Ectodermal cell (in vitro differentiated cells): ENCODE measurements at regions not wholly inside any gene's neighbourhood (a gene's known extent, or its start where the extent isn't known, plus 50 kb on each side); places are given as distances from the start of the nearest gene placed in this dataset.

ENCODE experiments used
- H3K27ac ChIP-seq: 2 replicates; pipeline ENCODE4 v1.7.0; 2013; ENCODE audit warnings: mild to moderate bottlenecking, low read depth, low read length; ENCODE audit not compliant: insufficient read depth, poor library complexity, severe bottlenecking
- H3K27me3 ChIP-seq: 2 replicates; pipeline ENCODE4 v1.7.0; 2013; ENCODE audit warnings: mild to moderate bottlenecking, low read length; ENCODE audit not compliant: insufficient read depth, control insufficient read depth, poor library complexity, severe bottlenecking
- H3K36me3 ChIP-seq: one replicate; pipeline ENCODE4 v1.7.0; 2013; ENCODE audit warnings: low read length; ENCODE audit not compliant: control insufficient read depth, insufficient read depth
- H3K4me1 ChIP-seq: one replicate; pipeline ENCODE4 v1.7.0; 2013; ENCODE audit warnings: low read length; ENCODE audit not compliant: control insufficient read depth, insufficient read depth
- H3K4me3 ChIP-seq: 2 replicates; pipeline ENCODE4 v1.7.0; 2013; ENCODE audit warnings: low read depth, low read length, control low read depth; ENCODE audit not compliant: insufficient read depth
- H3K9me3 ChIP-seq: 2 replicates; pipeline ENCODE4 v1.7.0; 2013; ENCODE audit warnings: mild to moderate bottlenecking, low read length, moderate library complexity; ENCODE audit not compliant: control insufficient read depth
- WGBS, 2 experiments: methylation state at CpG; one replicate each; pipeline ENCODE4 v1.1.7; 2013; ENCODE audit warnings: missing lambda C conversion rate in 2 of 2; 5-methylcytosine and 5-hydroxymethylcytosine counted together

DNA sequence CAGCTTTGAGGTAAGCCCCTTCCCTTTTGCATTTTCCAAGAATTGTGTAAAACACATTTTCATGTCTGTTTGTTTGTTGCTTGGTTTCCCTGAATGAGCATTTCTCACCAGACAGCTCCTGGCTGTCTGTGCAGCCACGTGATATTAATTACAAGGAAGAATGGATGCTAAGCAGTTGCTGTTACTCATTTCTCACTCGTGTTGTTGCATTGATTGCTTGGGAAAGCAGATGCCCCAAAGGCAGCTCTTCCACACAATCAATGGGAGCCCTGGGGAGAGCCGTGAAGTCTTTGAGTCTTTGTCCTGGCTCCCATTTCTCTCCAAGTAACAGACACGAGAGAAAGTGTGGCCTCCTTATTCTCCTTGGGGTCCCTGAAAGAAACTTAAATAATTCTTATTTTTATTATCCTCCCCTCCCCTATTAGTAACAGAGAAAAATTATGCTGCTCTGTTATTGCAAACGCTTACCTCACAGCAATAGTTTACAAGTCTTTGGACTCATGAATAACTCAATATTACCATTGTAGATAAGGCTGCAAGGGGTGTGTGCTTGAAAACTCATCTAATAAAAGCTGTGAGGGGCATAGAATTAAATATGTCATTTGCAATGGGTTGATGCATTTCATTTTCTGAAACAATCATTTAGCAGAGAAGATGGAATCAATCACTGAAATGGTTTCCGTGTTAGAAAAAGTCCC, 127.7 kb upstream of the CAMK1G start:
- Histone ChIP-seq H3K4me1 (peaks cover 14% of the 10 kb centered on the region), H3K27ac (no peak overlapping the region), H3K27me3 (no peaks in the 10 kb centered on the region), H3K4me3 (no peak overlapping the region), H3K36me3 (no peaks in the 10 kb centered on the region), H3K9me3 (no peaks in the 10 kb centered on the region)
- 41 to 46% methylated on average over 6 of the region's 6 CpGs for WGBS, 2 experiments

DNA sequence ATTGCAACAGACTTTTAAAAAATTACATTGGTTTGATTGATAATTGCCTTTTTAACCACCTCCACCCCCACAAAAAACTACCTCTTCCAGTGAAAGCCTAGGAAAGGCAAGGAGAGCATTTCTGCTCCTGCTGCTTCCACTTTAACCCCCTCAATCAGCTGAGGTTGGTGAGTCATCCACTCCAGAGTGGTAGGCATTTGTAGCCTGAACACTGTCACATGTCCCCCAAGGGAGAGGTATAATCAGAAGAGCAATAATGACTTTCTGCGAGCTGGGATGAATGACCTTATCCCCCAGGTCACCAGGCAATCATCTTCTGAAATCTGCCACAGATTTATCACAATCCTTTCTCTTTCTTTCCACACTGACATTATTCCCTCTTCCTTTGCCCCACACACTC, 126.6 kb upstream of the CAMK1G start:
- WGBS, 2 experiments: 92 to 96% methylated on average over 1 of the region's 1 CpG
- Histone ChIP-seq H3K9me3 (no peaks in the 10 kb centered on the region), H3K27me3 (no peaks in the 10 kb centered on the region), H3K4me1 (peaks cover 14% of the 10 kb centered on the region), H3K4me3 (no peak overlapping the region), H3K27ac (no peak overlapping the region), H3K36me3 (no peaks in the 10 kb centered on the region)

DNA sequence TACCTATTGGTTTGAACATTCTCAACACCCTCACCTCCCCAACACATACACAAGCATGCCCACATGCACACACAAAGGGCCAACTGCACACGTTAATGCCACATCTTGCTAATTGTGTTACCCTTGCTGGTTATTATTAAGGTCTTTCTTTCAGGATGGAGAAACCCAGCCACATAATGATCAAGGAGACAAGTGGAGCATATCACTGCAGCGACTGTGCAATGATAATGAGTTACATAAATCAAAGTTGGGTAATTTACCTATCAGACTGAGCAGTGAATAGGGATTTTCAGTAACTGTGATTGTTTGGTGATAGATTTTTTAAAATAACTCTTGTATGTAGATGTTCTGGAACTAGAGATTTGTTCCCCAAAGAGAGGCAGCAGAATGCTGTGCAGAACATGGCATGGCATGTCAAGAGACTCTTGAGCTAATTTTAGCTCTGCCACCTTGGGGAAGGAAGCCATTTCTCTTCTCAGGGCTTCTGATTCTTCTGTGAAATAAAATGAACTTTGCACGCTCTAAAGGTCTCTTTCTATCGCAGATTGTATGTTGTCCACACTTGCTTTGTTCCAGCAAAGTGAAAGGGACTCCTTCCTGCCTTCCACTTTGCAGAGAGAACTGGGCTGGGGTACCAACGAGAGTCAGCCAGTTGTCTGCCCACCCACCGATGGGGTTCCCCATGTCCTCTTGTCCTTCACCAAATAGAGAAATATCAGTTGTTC, 126.0 kb upstream of the CAMK1G start:
- 94 to 95% methylated on average over 6 of the region's 6 CpGs for WGBS, 2 experiments
- no peak overlapping the region for H3K4me3 ChIP-seq
- H3K27me3 ChIP-seq: no peaks in the 10 kb centered on the region
- peaks cover 14% of the 10 kb centered on the region for H3K4me1 ChIP-seq
- no peaks in the 10 kb centered on the region for H3K9me3 ChIP-seq
- no peak overlapping the region for H3K27ac ChIP-seq
- no peaks in the 10 kb centered on the region for H3K36me3 ChIP-seq

DNA sequence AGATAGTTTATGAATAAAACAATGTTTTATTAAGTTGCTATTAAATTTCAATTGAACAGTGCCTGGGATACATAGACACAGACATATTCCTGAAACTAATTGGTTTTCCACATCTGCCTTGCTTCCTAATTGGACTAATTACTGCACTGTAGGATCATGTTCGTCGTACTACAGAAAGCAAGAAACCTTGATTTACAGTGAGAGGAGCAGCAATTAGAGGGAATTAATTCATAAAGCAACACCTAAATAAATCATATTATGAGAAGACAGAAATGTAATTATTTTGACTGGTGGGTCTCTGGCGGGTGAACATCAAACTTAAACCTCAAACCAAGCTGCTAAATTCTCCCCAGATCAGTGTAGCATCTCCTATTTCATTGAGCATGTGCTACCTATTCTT, 124.6 kb upstream of the CAMK1G start:
- 98 to 100% methylated on average over 1 to 3 of the region's 3 CpGs for WGBS, 2 experiments

DNA sequence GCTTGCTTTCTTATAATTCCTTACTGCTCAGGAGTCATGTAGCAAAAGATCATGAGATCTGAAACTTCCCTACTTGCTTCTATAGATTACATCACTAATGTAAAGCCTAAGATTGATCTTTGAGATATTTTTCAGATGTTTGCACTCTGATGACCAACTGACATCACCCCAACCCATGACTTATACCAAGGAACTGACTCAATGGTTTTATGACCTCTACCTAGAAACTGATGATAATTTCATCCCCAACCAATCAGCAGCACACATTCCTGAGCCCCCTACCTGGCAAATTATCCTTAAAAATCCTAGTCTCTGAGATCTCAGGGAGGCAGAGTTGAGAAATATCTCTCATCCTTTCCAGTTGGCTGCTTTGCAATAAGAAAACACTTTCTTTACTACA, 122.3 kb upstream of the CAMK1G start:
- H3K36me3 ChIP-seq: no peaks in the 10 kb centered on the region
- no peak overlapping the region for H3K27ac ChIP-seq
- H3K4me1 ChIP-seq: no peaks in the 10 kb centered on the region
- H3K27me3 ChIP-seq: no peaks in the 10 kb centered on the region
- H3K4me3 ChIP-seq: no peak overlapping the region
- no peaks in the 10 kb centered on the region for H3K9me3 ChIP-seq

More for the DNA sequence above, 124.6 kb upstream of the CAMK1G start:
- H3K36me3 ChIP-seq: no peaks in the 10 kb centered on the region
- H3K27ac ChIP-seq: no peak overlapping the region
- H3K4me3 ChIP-seq: no peak overlapping the region
- no peaks in the 10 kb centered on the region for H3K9me3 ChIP-seq
- no peaks in the 10 kb centered on the region for H3K27me3 ChIP-seq
- H3K4me1 ChIP-seq: peaks cover 14% of the 10 kb centered on the region

DNA sequence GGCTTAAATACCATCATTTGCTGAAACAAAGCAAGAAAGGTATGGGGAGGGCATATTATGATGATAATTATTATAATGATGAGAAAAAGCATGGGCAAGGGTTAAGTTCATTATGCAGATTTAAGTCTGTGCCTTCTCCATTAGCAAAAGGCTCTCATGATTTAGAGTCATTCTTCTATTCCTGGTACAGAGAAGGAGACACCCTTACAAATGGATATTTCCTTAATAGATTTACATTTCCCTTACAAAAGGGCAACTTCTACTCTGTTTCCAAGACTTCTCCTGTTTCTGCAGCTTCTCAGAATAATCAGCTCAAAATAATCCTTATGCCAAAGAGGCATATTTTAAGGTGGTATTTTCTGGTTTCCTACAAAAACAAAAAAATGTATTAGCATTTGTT, 121.1 kb upstream of the CAMK1G start:
- Histone ChIP-seq H3K9me3 (no peaks in the 10 kb centered on the region), H3K36me3 (no peaks in the 10 kb centered on the region), H3K4me1 (no peaks in the 10 kb centered on the region), H3K4me3 (no peak overlapping the region), H3K27me3 (no peaks in the 10 kb centered on the region), H3K27ac (no peak overlapping the region)

DNA sequence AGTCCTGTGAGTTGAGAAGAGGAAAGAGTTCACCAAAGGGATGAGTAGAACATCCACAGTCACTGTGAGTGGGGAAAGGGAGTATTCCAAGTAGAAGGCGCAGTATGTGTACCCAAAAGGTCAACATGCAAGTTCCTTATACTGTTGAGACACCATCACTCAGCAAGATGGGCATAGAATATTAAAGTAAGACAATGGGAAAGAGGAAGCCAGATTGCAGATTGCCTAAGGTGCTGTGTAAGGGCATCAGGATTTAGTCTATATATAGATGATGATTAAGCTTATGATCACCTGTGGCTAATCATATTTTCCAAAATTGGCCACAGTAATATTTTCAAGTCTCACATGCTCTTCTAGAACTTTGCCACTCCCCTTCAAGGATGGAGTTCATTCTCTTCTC, 120.1 kb upstream of the CAMK1G start:
- no peaks in the 10 kb centered on the region for H3K9me3 ChIP-seq
- no peaks in the 10 kb centered on the region for H3K36me3 ChIP-seq
- no peak overlapping the region for H3K27ac ChIP-seq
- no peak overlapping the region for H3K4me3 ChIP-seq
- H3K4me1 ChIP-seq: no peaks in the 10 kb centered on the region
- WGBS, 2 experiments: 83 to 84% methylated on average over 1 of the region's 1 CpG
- H3K27me3 ChIP-seq: no peaks in the 10 kb centered on the region

DNA sequence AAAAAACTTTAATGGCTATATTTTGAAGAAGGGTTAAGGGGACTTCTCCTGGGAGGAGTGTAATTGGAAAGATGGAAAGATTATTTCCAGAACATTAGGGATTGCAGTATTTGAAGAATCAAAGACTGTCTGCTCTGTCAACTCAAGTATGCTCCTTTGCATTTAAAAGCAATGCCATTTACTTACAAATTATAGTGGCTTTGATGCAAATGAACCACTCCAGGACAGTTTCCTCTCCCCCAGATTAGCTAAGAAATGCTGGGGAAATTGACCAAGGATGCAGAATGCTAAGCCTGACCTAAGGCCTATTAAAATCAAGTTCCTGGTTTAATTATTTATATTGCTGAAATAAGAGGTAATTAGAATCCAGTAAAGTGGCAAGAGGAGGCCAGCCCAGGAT, 110.5 kb upstream of the CAMK1G start:
- no peaks in the 10 kb centered on the region for H3K36me3 ChIP-seq
- H3K27me3 ChIP-seq: no peaks in the 10 kb centered on the region

DNA sequence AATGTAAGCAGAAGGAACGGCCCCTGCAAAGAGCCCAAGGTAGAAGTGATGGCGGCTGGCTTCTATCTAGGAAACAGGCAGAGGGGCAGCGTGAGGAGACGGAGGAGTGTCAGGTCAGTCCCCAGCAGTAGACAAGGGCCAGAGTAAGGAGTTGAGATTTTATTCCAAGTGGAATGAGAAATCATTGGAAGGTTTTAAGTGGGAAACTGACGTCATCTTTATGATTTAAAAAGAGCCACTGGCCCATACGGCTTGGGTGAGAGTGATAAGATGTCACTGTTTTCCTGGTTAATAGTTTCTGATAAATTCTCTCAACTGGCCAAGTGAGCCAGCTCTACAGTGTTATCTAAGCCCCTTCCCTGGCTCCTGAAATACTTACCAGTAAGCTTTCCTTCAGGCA, 103.2 kb upstream of the CAMK1G start:
- Histone ChIP-seq H3K4me1 (no peaks in the 10 kb centered on the region), H3K4me3 (no peak overlapping the region), H3K36me3 (no peaks in the 10 kb centered on the region), H3K9me3 (no peaks in the 10 kb centered on the region), H3K27me3 (no peaks in the 10 kb centered on the region), H3K27ac (no peak overlapping the region)
- WGBS, 2 experiments: 92 to 97% methylated on average over 6 of the region's 6 CpGs

More for the DNA sequence above, 110.5 kb upstream of the CAMK1G start:
- H3K27ac ChIP-seq: no peak overlapping the region
- H3K4me1 ChIP-seq: no peaks in the 10 kb centered on the region
- H3K4me3 ChIP-seq: no peak overlapping the region
- peaks cover 4% of the 10 kb centered on the region for H3K9me3 ChIP-seq

DNA sequence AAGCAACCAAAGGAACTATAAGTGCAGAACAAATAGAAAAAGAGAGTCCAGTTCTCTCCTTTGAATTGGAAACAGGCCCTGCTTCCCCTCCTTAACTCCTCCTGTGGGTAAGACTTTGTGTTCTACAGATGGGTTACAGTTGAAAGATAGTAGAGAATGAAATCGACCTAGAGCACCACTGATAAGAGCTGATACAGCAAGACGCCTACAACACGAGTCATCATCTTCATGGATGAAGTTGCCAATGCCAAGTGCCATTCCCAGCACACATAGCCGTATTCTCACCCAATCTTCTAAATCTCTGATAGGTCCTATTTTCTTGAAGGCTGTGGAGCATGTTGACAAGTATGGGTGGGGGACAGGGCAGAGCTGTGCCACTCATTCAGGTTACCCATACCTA, 99.8 kb upstream of the CAMK1G start:
- Histone ChIP-seq H3K27ac (no peak overlapping the region), H3K36me3 (no peaks in the 10 kb centered on the region), H3K4me3 (no peak overlapping the region), H3K9me3 (no peaks in the 10 kb centered on the region), H3K4me1 (no peaks in the 10 kb centered on the region), H3K27me3 (no peaks in the 10 kb centered on the region)
- 93 to 97% methylated on average over 4 of the region's 4 CpGs for WGBS, 2 experiments
